ENCODE measurements at regions not wholly inside any gene's neighbourhood (a gene's known extent, or its start where the extent isn't known, plus 50 kb on each side); places are given as distances from the start of the nearest gene placed in this dataset.

DNA sequence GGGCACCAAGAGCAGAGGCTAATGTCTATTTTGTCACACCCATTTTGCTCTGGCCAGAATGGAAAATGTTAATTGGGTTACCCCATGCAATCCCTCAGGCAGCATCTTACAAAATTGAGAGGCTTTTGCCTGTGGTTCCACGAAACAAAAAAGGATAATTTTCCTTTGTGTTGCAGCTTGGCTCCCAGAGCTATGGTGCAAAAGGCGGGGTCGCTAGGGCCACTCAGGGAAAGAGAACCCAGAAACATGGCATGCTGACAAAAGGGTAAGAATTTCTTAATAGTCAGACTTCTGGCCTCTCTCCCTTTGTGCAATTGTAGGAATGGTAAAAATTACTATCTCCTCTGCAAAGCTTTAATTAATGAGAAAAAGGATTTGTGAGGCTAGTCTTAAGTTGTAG lies 119.6 kb upstream of the BANK1 start:
- ChIA-PET CTCF (interaction anchor here (0.6 kb wide), 1 partner anchor 35 kb away, joined by 3 read pairs; no protein-coding TSS in a partner anchor), POLR2A (ENCODE audit: unreplicated experiment) (no interaction called here)
- intact Hi-C loops (cut with micrococcal nuclease): no loop called here
- TF ChIP-seq, protein P1, sequence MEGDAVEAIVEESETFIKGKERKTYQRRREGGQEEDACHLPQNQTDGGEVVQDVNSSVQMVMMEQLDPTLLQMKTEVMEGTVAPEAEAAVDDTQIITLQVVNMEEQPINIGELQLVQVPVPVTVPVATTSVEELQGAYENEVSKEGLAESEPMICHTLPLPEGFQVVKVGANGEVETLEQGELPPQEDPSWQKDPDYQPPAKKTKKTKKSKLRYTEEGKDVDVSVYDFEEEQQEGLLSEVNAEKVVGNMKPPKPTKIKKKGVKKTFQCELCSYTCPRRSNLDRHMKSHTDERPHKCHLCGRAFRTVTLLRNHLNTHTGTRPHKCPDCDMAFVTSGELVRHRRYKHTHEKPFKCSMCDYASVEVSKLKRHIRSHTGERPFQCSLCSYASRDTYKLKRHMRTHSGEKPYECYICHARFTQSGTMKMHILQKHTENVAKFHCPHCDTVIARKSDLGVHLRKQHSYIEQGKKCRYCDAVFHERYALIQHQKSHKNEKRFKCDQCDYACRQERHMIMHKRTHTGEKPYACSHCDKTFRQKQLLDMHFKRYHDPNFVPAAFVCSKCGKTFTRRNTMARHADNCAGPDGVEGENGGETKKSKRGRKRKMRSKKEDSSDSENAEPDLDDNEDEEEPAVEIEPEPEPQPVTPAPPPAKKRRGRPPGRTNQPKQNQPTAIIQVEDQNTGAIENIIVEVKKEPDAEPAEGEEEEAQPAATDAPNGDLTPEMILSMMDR (conservative IDR thresholded peaks at IDR 0.05; ENCODE audit: low read depth, low read length): no peak
- TF ChIP-seq EZH2 (IDR thresholded peaks at IDR 0.05; ENCODE audit: low read length, unreplicated experiment): no peak
- no peak for TF ChIP-seq EZH2phosphoT487 (IDR thresholded peaks at IDR 0.05; ENCODE audit: borderline replicate concordance, low read length)
- no peaks in the 10 kb centered on the region for H3K9me3 ChIP-seq (ENCODE audit: low read length)
- no peak overlapping the region for H3K27ac ChIP-seq (ENCODE audit: low read length)
- H3K9me2 ChIP-seq (replicated peaks; ENCODE audit: low read length): no peaks in the 10 kb centered on the region
- no peaks in the 10 kb centered on the region for H3K4me1 ChIP-seq (ENCODE audit: insufficient read depth, low read length)
- no peak overlapping the region for H2AFZ ChIP-seq (ENCODE audit: low read length)
- no peaks in the 10 kb centered on the region for H3F3A ChIP-seq (ENCODE audit: low read length, unreplicated experiment)
- no peaks in the 10 kb centered on the region for H3K36me3 ChIP-seq (ENCODE audit: low read depth, low read length)
- ATAC-seq (no peak), DNase-seq (no peak)
- BruUV-seq (replicated peaks): no TSS peak
- H3K9ac ChIP-seq (ENCODE audit: low read length): no peak overlapping the region
- H3K79me2 ChIP-seq (ENCODE audit: low read length): no peaks in the 10 kb centered on the region
- H3K27me3 ChIP-seq (ENCODE audit: low read length): no peaks in the 10 kb centered on the region
- H3K4me3 ChIP-seq (ENCODE audit: low read length): no peak overlapping the region
- H4K20me1 ChIP-seq (ENCODE audit: low read length): no peaks in the 10 kb centered on the region
- H3K4me2 ChIP-seq (ENCODE audit: low read length): no peak overlapping the region

DNA sequence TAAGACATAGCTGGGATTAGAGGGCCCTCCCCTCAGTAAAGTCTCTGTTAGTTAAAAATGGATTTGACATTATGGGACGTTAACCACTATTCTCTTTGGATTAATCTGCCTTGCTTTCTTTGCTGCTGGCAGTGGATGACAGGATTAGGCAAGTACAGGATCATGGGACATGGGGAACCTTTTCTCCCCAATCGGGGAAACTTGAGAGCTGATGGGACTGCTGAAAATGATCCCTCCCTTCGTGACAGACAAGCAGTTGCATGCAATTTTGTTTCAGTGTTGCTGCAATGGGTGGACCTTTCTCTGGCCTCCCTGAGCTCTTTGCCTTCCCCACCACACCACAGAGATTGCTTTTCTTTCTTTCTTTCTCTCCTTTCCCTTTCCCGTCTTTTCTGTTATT lies 120.2 kb upstream of the BANK1 start:
- no peaks in the 10 kb centered on the region for H4K20me1 ChIP-seq (ENCODE audit: low read length)
- CTCF ChIA-PET: interaction anchor here (0.6 kb wide), 1 partner anchor 35 kb away, joined by 3 read pairs; no protein-coding TSS in a partner anchor
- intact Hi-C loops (cut with micrococcal nuclease): no loop called here

DNA sequence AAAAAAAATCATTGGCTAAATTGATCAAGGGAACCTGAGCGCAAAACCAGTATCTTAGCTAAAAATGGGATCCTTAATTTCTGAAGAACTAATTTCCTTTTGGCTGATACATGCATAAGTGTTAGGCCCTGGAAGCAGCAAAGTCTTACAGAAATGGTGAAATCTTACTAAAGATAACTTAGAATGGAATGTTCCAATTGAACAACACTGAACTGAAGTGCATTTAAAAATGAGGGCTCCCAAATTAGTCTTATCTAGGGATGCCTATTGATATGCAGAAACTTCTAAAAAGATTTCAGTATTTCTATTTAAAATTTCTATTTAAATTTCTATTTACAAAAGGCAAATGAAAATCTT lies 120.7 kb upstream of the BANK1 start:
- Histone ChIP-seq H3K4me2 (ENCODE audit: low read length) (no peak overlapping the region), H3K9me3 (ENCODE audit: low read length) (no peaks in the 10 kb centered on the region), H3K9me2 (replicated peaks; ENCODE audit: low read length) (no peaks in the 10 kb centered on the region), H3K4me1 (ENCODE audit: insufficient read depth, low read length) (no peaks in the 10 kb centered on the region), H2AFZ (ENCODE audit: low read length) (no peak overlapping the region), H3K27ac (ENCODE audit: low read length) (no peak overlapping the region), H3K27me3 (ENCODE audit: low read length) (no peaks in the 10 kb centered on the region), H3K4me3 (ENCODE audit: low read length) (no peak overlapping the region), H3K36me3 (ENCODE audit: low read depth, low read length) (no peaks in the 10 kb centered on the region), H3K79me2 (ENCODE audit: low read length) (no peaks in the 10 kb centered on the region), H3K9ac (ENCODE audit: low read length) (no peak overlapping the region), H3F3A (ENCODE audit: low read length, unreplicated experiment) (no peaks in the 10 kb centered on the region), H4K20me1 (ENCODE audit: low read length) (no peaks in the 10 kb centered on the region)
- ATAC-seq (no peak), DNase-seq (no peak)
- ChIA-PET POLR2A (ENCODE audit: unreplicated experiment) (no interaction called here), CTCF (no interaction called here)
- no peak for TF ChIP-seq EZH2 (IDR thresholded peaks at IDR 0.05; ENCODE audit: low read length, unreplicated experiment)
- no peak for TF ChIP-seq EZH2phosphoT487 (IDR thresholded peaks at IDR 0.05; ENCODE audit: borderline replicate concordance, low read length)
- TF ChIP-seq, protein P1 (conservative IDR thresholded peaks at IDR 0.05; ENCODE audit: low read depth, low read length): no peak
- no TSS peak for BruUV-seq (replicated peaks)
- intact Hi-C loops (cut with micrococcal nuclease): no loop called here

More for the DNA sequence above, 120.2 kb upstream of the BANK1 start:
- H2AFZ ChIP-seq (ENCODE audit: low read length): no peak overlapping the region
- H3K4me2 ChIP-seq (ENCODE audit: low read length): no peak overlapping the region
- BruUV-seq (replicated peaks): no TSS peak
- H3K27ac ChIP-seq (ENCODE audit: low read length): no peak overlapping the region
- ATAC-seq (no peak), DNase-seq (no peak)
- H3K36me3 ChIP-seq (ENCODE audit: low read depth, low read length): no peaks in the 10 kb centered on the region
- no peaks in the 10 kb centered on the region for H3K27me3 ChIP-seq (ENCODE audit: low read length)
- H3K9ac ChIP-seq (ENCODE audit: low read length): no peak overlapping the region
- no peaks in the 10 kb centered on the region for H3K9me2 ChIP-seq (replicated peaks; ENCODE audit: low read length)
- H3K4me1 ChIP-seq (ENCODE audit: insufficient read depth, low read length): no peaks in the 10 kb centered on the region
- no peaks in the 10 kb centered on the region for H3F3A ChIP-seq (ENCODE audit: low read length, unreplicated experiment)
- POLR2A ChIA-PET (ENCODE audit: unreplicated experiment): no interaction called here
- H3K4me3 ChIP-seq (ENCODE audit: low read length): no peak overlapping the region
- TF ChIP-seq EZH2phosphoT487 (IDR thresholded peaks at IDR 0.05; ENCODE audit: borderline replicate concordance, low read length) (no peak), EZH2 (IDR thresholded peaks at IDR 0.05; ENCODE audit: low read length, unreplicated experiment) (no peak)
- TF ChIP-seq, protein P1 (conservative IDR thresholded peaks at IDR 0.05; ENCODE audit: low read depth, low read length): no peak
- no peaks in the 10 kb centered on the region for H3K9me3 ChIP-seq (ENCODE audit: low read length)
- H3K79me2 ChIP-seq (ENCODE audit: low read length): no peaks in the 10 kb centered on the region

All from PC-3 (cell line).